ENCODE measurements at regions not wholly inside any gene's neighbourhood (a gene's known extent, or its start where the extent isn't known, plus 50 kb on each side); places are given as distances from the start of the nearest gene placed in this dataset.

DNA sequence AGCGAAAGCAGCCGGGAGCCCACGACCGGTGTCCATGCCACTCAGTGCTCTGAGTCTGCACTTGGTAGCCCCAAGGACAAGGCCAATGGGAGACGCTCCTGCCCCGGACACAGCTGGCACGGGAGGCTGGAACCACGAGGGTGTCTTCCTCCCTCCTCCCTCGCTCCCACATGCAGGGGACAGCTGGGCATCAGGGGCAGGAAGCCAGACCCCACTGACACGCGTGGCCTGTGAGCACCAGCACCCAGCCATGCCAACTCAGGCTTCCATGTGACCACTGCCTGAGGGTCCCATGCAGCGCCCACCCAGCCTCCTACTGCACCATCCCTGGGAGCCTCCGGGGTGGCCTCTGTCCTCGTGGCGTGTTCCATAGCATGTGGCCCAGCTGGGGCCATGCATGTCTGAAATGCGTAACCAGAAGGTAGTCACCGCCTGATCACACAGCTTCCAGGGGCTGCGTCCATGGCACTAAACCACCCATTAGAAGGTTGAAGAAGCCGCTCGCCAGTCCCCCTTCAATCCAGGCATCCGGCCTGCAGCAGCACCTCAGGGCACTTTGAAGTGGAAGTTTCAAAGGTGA is 323.2 kb upstream of the SALL3 start:
- peaks cover 3 to 9% of the 10 kb centered on the region in 2 donors for H3K9me3 ChIP-seq (ENCODE audit: control insufficient read depth in 2 of 2, insufficient read depth in 1 of 2, low read depth in 1 of 2, low read length in 1 of 2)
- WGBS, 2 donors: 84 to 94% methylated on average over 21 of the region's 21 CpGs
- H3K4me3 ChIP-seq (ENCODE audit: low read depth in 1 of 2, low read length in 2 of 2): no peak overlapping the region
- no peak overlapping the region for H3K27ac ChIP-seq (ENCODE audit: low read depth in 2 of 2, low read length in 1 of 2)
- no peaks in the 10 kb centered on the region for H3K36me3 ChIP-seq (ENCODE audit: control insufficient read depth in 2 of 2, insufficient read depth in 2 of 2, low read length in 1 of 2)
- no peaks in the 10 kb centered on the region for H3K27me3 ChIP-seq (ENCODE audit: control insufficient read depth in 1 of 2, insufficient read depth in 2 of 2, low read length in 2 of 2)
- no peaks in the 10 kb centered on the region for H3K4me1 ChIP-seq (ENCODE audit: control insufficient read depth in 2 of 2, insufficient read depth in 2 of 2, low read length in 1 of 2)

GRCh38 chr18:78658531-78658930 is 321.1 kb upstream of the SALL3 start:
- Histone ChIP-seq H3K36me3 (ENCODE audit: control insufficient read depth in 2 of 2, insufficient read depth in 2 of 2, low read length in 1 of 2) (no peaks in the 10 kb centered on the region), H3K27me3 (ENCODE audit: control insufficient read depth in 1 of 2, insufficient read depth in 2 of 2, low read length in 2 of 2) (no peaks in the 10 kb centered on the region), H3K4me1 (ENCODE audit: control insufficient read depth in 2 of 2, insufficient read depth in 2 of 2, low read length in 1 of 2) (no peaks in the 10 kb centered on the region), H3K9me3 (ENCODE audit: control insufficient read depth in 2 of 2, insufficient read depth in 1 of 2, low read depth in 1 of 2, low read length in 1 of 2) (peaks cover 0 to 4% of the 10 kb centered on the region in 2 donors), H3K27ac (ENCODE audit: low read depth in 2 of 2, low read length in 1 of 2) (no peak overlapping the region), H3K4me3 (ENCODE audit: low read depth in 1 of 2, low read length in 2 of 2) (no peak overlapping the region)
- 73 to 80% methylated on average over 8 of the region's 8 CpGs for WGBS, 2 donors

DNA sequence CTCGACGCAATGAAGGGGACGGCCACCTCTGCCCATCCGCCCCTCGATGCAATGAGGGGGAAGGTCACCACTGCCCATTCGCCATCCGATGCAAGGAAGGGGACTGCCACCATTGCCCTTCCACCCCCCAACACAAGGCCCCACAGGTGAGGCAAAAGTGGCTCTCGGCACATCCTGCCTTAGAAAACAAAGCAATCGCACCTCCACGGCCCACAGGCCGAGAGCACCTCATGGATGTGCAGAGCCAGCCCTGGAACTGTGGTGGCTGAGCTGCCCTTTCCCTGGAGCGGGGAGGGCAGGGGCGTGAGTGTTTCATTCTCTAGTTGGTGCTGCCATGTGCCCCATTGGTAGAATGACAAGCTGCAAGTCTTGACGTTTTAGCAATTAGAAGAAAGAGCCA is 320.6 kb upstream of the SALL3 start:
- Histone ChIP-seq H3K9me3 (ENCODE audit: control insufficient read depth in 2 of 2, insufficient read depth in 1 of 2, low read depth in 1 of 2, low read length in 1 of 2) (peaks cover 0 to 4% of the 10 kb centered on the region in 2 donors), H3K36me3 (ENCODE audit: control insufficient read depth in 2 of 2, insufficient read depth in 2 of 2, low read length in 1 of 2) (no peaks in the 10 kb centered on the region), H3K27ac (ENCODE audit: low read depth in 2 of 2, low read length in 1 of 2) (no peak overlapping the region), H3K27me3 (ENCODE audit: control insufficient read depth in 1 of 2, insufficient read depth in 2 of 2, low read length in 2 of 2) (no peaks in the 10 kb centered on the region), H3K4me3 (ENCODE audit: low read depth in 1 of 2, low read length in 2 of 2) (no peak overlapping the region), H3K4me1 (ENCODE audit: control insufficient read depth in 2 of 2, insufficient read depth in 2 of 2, low read length in 1 of 2) (no peaks in the 10 kb centered on the region)
- WGBS, 2 donors: 89% methylated on average over 14 of the region's 14 CpGs

- WGBS, 2 donors: 39 to 41% methylated on average over 16 of the region's 16 CpGs
- H3K4me3 ChIP-seq (ENCODE audit: low read depth in 1 of 2, low read length in 2 of 2): no peak overlapping the region
- no peaks in the 10 kb centered on the region for H3K36me3 ChIP-seq (ENCODE audit: control insufficient read depth in 2 of 2, insufficient read depth in 2 of 2, low read length in 1 of 2)
- peaks cover 0 to 4% of the 10 kb centered on the region in 2 donors for H3K9me3 ChIP-seq (ENCODE audit: control insufficient read depth in 2 of 2, insufficient read depth in 1 of 2, low read depth in 1 of 2, low read length in 1 of 2)
- no peak overlapping the region for H3K27ac ChIP-seq (ENCODE audit: low read depth in 2 of 2, low read length in 1 of 2)
- no peaks in the 10 kb centered on the region for H3K27me3 ChIP-seq (ENCODE audit: control insufficient read depth in 1 of 2, insufficient read depth in 2 of 2, low read length in 2 of 2)
- H3K4me1 ChIP-seq (ENCODE audit: control insufficient read depth in 2 of 2, insufficient read depth in 2 of 2, low read length in 1 of 2): no peaks in the 10 kb centered on the region
Observed at GRCh38 chr18:78659748-78660147, 319.9 kb upstream of the SALL3 start.

DNA sequence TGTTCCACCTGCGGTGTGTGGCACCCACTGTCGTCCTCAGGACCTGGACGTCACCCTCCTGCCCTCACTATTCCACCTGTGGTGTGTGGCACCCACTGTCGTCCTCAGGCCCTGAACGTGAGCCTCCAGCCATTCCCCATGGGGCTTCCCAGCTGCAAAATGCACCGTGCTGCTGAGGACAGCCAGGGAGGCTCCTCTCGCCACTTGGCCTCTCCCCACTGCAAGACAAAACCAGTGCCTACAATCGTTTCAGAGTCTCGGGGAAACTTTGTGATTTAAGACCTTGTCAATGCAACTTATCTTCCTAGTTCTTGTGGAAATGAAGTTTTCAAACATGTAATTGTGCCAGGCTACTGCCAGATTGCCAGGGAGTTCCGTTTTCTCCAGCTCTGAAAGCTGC is 319.3 kb upstream of the SALL3 start:
- Histone ChIP-seq H3K27me3 (ENCODE audit: control insufficient read depth in 1 of 2, insufficient read depth in 2 of 2, low read length in 2 of 2) (no peaks in the 10 kb centered on the region), H3K36me3 (ENCODE audit: control insufficient read depth in 2 of 2, insufficient read depth in 2 of 2, low read length in 1 of 2) (no peaks in the 10 kb centered on the region), H3K9me3 (ENCODE audit: control insufficient read depth in 2 of 2, insufficient read depth in 1 of 2, low read depth in 1 of 2, low read length in 1 of 2) (peaks cover 0 to 1% of the 10 kb centered on the region in 2 donors), H3K4me3 (ENCODE audit: low read depth in 1 of 2, low read length in 2 of 2) (no peak overlapping the region), H3K27ac (ENCODE audit: low read depth in 2 of 2, low read length in 1 of 2) (no peak overlapping the region), H3K4me1 (ENCODE audit: control insufficient read depth in 2 of 2, insufficient read depth in 2 of 2, low read length in 1 of 2) (no peaks in the 10 kb centered on the region)
- 77 to 78% methylated on average over 10 of the region's 10 CpGs for WGBS, 2 donors

- Histone ChIP-seq H3K36me3 (ENCODE audit: control insufficient read depth in 2 of 2, insufficient read depth in 2 of 2, low read length in 1 of 2) (no peaks in the 10 kb centered on the region), H3K4me1 (ENCODE audit: control insufficient read depth in 2 of 2, insufficient read depth in 2 of 2, low read length in 1 of 2) (no peaks in the 10 kb centered on the region), H3K4me3 (ENCODE audit: low read depth in 1 of 2, low read length in 2 of 2) (no peak overlapping the region), H3K9me3 (ENCODE audit: control insufficient read depth in 2 of 2, insufficient read depth in 1 of 2, low read depth in 1 of 2, low read length in 1 of 2) (no peaks in the 10 kb centered on the region), H3K27ac (ENCODE audit: low read depth in 2 of 2, low read length in 1 of 2) (no peak overlapping the region), H3K27me3 (ENCODE audit: control insufficient read depth in 1 of 2, insufficient read depth in 2 of 2, low read length in 2 of 2) (no peaks in the 10 kb centered on the region)
- WGBS, 2 donors: 83 to 89% methylated on average over 9 of the region's 9 CpGs
Observed at GRCh38 chr18:78661316-78661715, 318.3 kb upstream of the SALL3 start.

- Histone ChIP-seq H3K27ac (ENCODE audit: low read depth in 2 of 2, low read length in 1 of 2) (no peak overlapping the region), H3K27me3 (ENCODE audit: control insufficient read depth in 1 of 2, insufficient read depth in 2 of 2, low read length in 2 of 2) (no peaks in the 10 kb centered on the region), H3K36me3 (ENCODE audit: control insufficient read depth in 2 of 2, insufficient read depth in 2 of 2, low read length in 1 of 2) (no peaks in the 10 kb centered on the region), H3K4me1 (ENCODE audit: control insufficient read depth in 2 of 2, insufficient read depth in 2 of 2, low read length in 1 of 2) (no peaks in the 10 kb centered on the region), H3K4me3 (ENCODE audit: low read depth in 1 of 2, low read length in 2 of 2) (no peak overlapping the region), H3K9me3 (ENCODE audit: control insufficient read depth in 2 of 2, insufficient read depth in 1 of 2, low read depth in 1 of 2, low read length in 1 of 2) (no peaks in the 10 kb centered on the region)
- 88 to 92% methylated on average over 9 of the region's 9 CpGs for whole genome bisulfite sequencing, 2 donors
Observed at GRCh38 chr18:78662879-78663278, 316.7 kb upstream of the SALL3 start.

DNA sequence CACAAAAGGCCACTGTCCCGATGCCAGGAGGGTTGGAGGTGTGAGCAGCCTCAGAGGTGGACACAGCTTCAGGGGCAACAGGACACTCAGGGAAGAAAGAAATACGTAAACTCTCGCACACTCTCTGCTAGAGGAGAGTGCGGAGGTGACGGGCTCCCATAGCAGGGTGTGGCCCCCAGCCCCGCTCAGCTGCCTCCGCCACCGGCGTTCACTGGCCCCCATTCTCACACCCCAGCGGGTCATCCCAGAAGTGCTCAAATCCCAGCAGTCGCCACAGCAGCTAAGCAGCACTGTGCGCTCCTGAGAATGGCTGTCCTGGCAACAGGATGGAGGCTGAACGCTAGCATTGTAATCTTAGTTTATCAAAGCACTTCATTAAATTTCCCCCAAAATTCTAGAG is 315.6 kb upstream of the SALL3 start:
- H3K4me3 ChIP-seq (ENCODE audit: low read depth in 1 of 2, low read length in 2 of 2): no peak overlapping the region
- no peaks in the 10 kb centered on the region for H3K36me3 ChIP-seq (ENCODE audit: control insufficient read depth in 2 of 2, insufficient read depth in 2 of 2, low read length in 1 of 2)
- no peaks in the 10 kb centered on the region for H3K4me1 ChIP-seq (ENCODE audit: control insufficient read depth in 2 of 2, insufficient read depth in 2 of 2, low read length in 1 of 2)
- H3K27ac ChIP-seq (ENCODE audit: low read depth in 2 of 2, low read length in 1 of 2): no peak overlapping the region
- WGBS, 2 donors: 80 to 86% methylated on average over 13 of the region's 13 CpGs
- no peaks in the 10 kb centered on the region for H3K27me3 ChIP-seq (ENCODE audit: control insufficient read depth in 1 of 2, insufficient read depth in 2 of 2, low read length in 2 of 2)
- no peaks in the 10 kb centered on the region for H3K9me3 ChIP-seq (ENCODE audit: control insufficient read depth in 2 of 2, insufficient read depth in 1 of 2, low read depth in 1 of 2, low read length in 1 of 2)

DNA sequence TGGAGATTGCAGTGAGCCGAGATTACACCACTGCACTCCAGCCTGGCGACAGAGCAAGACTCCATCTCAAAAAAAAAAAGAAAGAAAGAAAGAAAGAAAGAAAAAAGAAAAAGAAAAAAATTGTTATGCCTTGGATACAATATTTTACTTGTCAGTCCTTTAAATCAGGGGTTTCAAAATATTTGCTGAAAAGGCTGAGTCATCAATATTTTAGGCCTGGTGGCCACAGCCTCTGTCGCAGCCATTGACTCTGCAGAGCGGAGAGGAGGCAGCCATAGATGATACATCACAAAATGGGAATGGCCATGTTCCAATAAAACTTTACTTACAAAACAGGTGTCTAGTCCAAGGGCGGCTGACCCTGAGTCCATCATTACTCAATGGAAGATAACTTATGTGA is 314.8 kb upstream of the SALL3 start:
- Histone ChIP-seq H3K36me3 (ENCODE audit: control insufficient read depth in 2 of 2, insufficient read depth in 2 of 2, low read length in 1 of 2) (no peaks in the 10 kb centered on the region), H3K4me3 (ENCODE audit: low read depth in 1 of 2, low read length in 2 of 2) (no peak overlapping the region), H3K9me3 (ENCODE audit: control insufficient read depth in 2 of 2, insufficient read depth in 1 of 2, low read depth in 1 of 2, low read length in 1 of 2) (no peaks in the 10 kb centered on the region), H3K4me1 (ENCODE audit: control insufficient read depth in 2 of 2, insufficient read depth in 2 of 2, low read length in 1 of 2) (no peaks in the 10 kb centered on the region), H3K27ac (ENCODE audit: low read depth in 2 of 2, low read length in 1 of 2) (no peak overlapping the region), H3K27me3 (ENCODE audit: control insufficient read depth in 1 of 2, insufficient read depth in 2 of 2, low read length in 2 of 2) (no peaks in the 10 kb centered on the region)
- 82 to 93% methylated on average over 5 of the region's 5 CpGs for WGBS, 2 donors

DNA sequence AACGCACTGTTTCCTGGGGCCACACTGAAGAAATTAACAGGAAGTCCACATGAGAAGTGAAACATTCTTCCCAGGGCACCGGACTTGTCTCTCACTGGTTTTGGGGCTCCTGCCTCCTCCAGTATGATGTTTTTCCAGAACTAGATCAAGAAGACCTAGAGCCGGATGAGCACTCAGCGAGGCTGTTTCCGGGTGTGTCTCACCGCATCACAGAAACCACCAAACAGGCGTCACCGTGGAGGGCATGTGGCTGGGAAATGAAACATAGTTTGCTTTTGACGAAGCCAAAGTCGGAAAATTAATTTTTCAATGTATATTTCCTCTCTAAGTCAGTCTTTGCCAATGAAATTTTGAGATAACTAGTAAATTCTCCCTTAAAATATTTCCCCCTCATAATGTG is 314.0 kb upstream of the SALL3 start:
- H3K36me3 ChIP-seq (ENCODE audit: control insufficient read depth in 2 of 2, insufficient read depth in 2 of 2, low read length in 1 of 2): no peaks in the 10 kb centered on the region

More for the DNA sequence above, 314.0 kb upstream of the SALL3 start:
- no peak overlapping the region for H3K4me3 ChIP-seq (ENCODE audit: low read depth in 1 of 2, low read length in 2 of 2)
- H3K27me3 ChIP-seq (ENCODE audit: control insufficient read depth in 1 of 2, insufficient read depth in 2 of 2, low read length in 2 of 2): no peaks in the 10 kb centered on the region
- no peaks in the 10 kb centered on the region for H3K9me3 ChIP-seq (ENCODE audit: control insufficient read depth in 2 of 2, insufficient read depth in 1 of 2, low read depth in 1 of 2, low read length in 1 of 2)
- no peaks in the 10 kb centered on the region for H3K4me1 ChIP-seq (ENCODE audit: control insufficient read depth in 2 of 2, insufficient read depth in 2 of 2, low read length in 1 of 2)
- H3K27ac ChIP-seq (ENCODE audit: low read depth in 2 of 2, low read length in 1 of 2): no peak overlapping the region
- WGBS, 2 donors: 89 to 90% methylated on average over 10 of the region's 10 CpGs
